ENCODE measurements at regions not wholly inside any gene's neighbourhood (a gene's known extent, or its start where the extent isn't known, plus 50 kb on each side); places are given as distances from the start of the nearest gene placed in this dataset.

DNA sequence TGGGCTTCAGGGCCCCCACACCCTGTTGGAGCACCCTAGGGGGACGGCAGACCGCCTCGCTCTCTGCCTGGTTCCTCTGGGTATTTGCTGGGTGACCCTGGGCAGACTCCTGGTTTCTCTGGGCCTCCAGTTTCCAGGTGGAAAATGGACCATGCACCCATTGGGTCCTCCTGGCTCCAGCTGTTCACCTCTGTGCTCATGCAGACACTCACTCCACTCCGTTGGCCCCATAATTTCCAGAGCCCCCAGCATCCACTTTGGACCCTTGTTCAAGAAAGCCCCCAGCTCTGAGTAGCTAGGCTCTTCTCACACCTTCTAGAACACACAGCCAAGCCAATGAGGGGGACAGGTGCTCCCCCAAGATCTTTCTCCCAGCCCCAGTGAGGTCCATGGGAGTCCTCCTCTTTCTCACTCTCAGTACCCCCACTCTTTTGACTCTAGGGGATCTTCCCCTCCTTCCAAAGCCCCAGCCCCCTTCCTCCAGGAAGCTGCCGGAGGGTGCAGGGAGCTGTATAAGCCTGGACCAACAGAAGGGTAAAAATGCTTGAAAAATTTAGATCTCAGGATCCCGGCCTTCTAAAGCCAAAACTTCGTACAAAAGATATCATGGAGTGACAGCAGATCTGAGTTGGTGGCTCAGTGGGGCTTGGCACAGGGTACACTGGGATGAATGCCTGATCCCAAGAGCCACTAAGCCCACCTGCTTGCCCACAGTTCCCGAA is 174.8 kb upstream of the RTL1 start:
- TF ChIP-seq, protein P1, sequence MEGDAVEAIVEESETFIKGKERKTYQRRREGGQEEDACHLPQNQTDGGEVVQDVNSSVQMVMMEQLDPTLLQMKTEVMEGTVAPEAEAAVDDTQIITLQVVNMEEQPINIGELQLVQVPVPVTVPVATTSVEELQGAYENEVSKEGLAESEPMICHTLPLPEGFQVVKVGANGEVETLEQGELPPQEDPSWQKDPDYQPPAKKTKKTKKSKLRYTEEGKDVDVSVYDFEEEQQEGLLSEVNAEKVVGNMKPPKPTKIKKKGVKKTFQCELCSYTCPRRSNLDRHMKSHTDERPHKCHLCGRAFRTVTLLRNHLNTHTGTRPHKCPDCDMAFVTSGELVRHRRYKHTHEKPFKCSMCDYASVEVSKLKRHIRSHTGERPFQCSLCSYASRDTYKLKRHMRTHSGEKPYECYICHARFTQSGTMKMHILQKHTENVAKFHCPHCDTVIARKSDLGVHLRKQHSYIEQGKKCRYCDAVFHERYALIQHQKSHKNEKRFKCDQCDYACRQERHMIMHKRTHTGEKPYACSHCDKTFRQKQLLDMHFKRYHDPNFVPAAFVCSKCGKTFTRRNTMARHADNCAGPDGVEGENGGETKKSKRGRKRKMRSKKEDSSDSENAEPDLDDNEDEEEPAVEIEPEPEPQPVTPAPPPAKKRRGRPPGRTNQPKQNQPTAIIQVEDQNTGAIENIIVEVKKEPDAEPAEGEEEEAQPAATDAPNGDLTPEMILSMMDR (IDR thresholded peaks at IDR 0.05; ENCODE audit: low read length) = no peak
- TF ChIP-seq EZH2 (optimal IDR thresholded peaks at IDR 0.05; ENCODE audit: low read depth, low read length) = no peak

Data from MM.1S (cell line).